ENCODE measurements at regions not wholly inside any gene's neighbourhood (a gene's known extent, or its start where the extent isn't known, plus 50 kb on each side); places are given as distances from the start of the nearest gene placed in this dataset.
A peak's percentile ranks its signal among the peaks of the same experiment; 100 is the strongest.
"Not testable (repeated sequence)": the region's sequence is repeated elsewhere in the genome, so short reads cannot be mapped to it uniquely, and the experiment has no call there.

GRCh38 chr4:106869551-106869950 is 166.6 kb downstream of the DKK2 start:
- FAIRE-seq = no peak

GRCh38 chr4:106868381-106869035 is 167.6 kb downstream of the DKK2 start:
- FAIRE-seq = no peak

GRCh38 chr4:106864231-106864630 is 171.9 kb downstream of the DKK2 start:
- FAIRE-seq = no peak

- no peak for FAIRE-seq
Observed at GRCh38 chr4:106854569-106855351, 181.4 kb downstream of the DKK2 start.

- FAIRE-seq = no peak
Observed at GRCh38 chr4:106852426-106852825, 183.7 kb downstream of the DKK2 start.

- no peak for FAIRE-seq
Observed at GRCh38 chr4:106851726-106852125, 184.4 kb downstream of the DKK2 start.

- FAIRE-seq = no peak
Observed at GRCh38 chr4:106850691-106851090, 185.4 kb downstream of the DKK2 start.

GRCh38 chr4:106835919-106836318 is 200.2 kb downstream of the DKK2 start:
- no peak for FAIRE-seq

- no peak for FAIRE-seq
Observed at GRCh38 chr4:106830879-106831278, 205.2 kb downstream of the DKK2 start.

GRCh38 chr4:106818764-106819163 is 217.3 kb downstream of the DKK2 start:
- peak; percentile 77 for FAIRE-seq

GRCh38 chr4:106816496-106816895 is 219.6 kb downstream of the DKK2 start:
- no peak for FAIRE-seq

GRCh38 chr4:106810122-106810521 is 226.0 kb downstream of the DKK2 start:
- no peak for FAIRE-seq

- no peak for FAIRE-seq
Observed at GRCh38 chr4:106809076-106809475, 227.0 kb downstream of the DKK2 start.

- peak; percentile 35 for FAIRE-seq
Observed at GRCh38 chr4:106806158-106806797, 229.8 kb downstream of the DKK2 start.

GRCh38 chr4:106803083-106803482 is 233.0 kb downstream of the DKK2 start:
- FAIRE-seq = no peak

GRCh38 chr4:106801386-106801785 is 234.7 kb downstream of the DKK2 start:
- FAIRE-seq = no peak

GRCh38 chr4:106796876-106797275 is 239.2 kb downstream of the DKK2 start:
- FAIRE-seq = no peak

GRCh38 chr4:106795326-106795725 is 240.8 kb downstream of the DKK2 start:
- FAIRE-seq = no peak

- no peak for FAIRE-seq
Observed at GRCh38 chr4:106793933-106794332, 242.2 kb downstream of the DKK2 start.

- FAIRE-seq = no peak
Observed at GRCh38 chr4:106775636-106776035, 260.5 kb downstream of the DKK2 start.

GRCh38 chr4:106774055-106774454 is 262.1 kb downstream of the DKK2 start:
- not testable (repeated sequence) for FAIRE-seq

GRCh38 chr4:106773076-106773905 is 262.8 kb downstream of the DKK2 start:
- no peak for FAIRE-seq

- no peak for FAIRE-seq
Observed at GRCh38 chr4:106767991-106768390, 268.1 kb downstream of the DKK2 start.

Data from A204.1 (cell line).